ENCODE measurements at regions not wholly inside any gene's neighbourhood (a gene's known extent, or its start where the extent isn't known, plus 50 kb on each side); places are given as distances from the start of the nearest gene placed in this dataset.
A peak's percentile ranks its signal among the peaks of the same experiment; 100 is the strongest.

DNA sequence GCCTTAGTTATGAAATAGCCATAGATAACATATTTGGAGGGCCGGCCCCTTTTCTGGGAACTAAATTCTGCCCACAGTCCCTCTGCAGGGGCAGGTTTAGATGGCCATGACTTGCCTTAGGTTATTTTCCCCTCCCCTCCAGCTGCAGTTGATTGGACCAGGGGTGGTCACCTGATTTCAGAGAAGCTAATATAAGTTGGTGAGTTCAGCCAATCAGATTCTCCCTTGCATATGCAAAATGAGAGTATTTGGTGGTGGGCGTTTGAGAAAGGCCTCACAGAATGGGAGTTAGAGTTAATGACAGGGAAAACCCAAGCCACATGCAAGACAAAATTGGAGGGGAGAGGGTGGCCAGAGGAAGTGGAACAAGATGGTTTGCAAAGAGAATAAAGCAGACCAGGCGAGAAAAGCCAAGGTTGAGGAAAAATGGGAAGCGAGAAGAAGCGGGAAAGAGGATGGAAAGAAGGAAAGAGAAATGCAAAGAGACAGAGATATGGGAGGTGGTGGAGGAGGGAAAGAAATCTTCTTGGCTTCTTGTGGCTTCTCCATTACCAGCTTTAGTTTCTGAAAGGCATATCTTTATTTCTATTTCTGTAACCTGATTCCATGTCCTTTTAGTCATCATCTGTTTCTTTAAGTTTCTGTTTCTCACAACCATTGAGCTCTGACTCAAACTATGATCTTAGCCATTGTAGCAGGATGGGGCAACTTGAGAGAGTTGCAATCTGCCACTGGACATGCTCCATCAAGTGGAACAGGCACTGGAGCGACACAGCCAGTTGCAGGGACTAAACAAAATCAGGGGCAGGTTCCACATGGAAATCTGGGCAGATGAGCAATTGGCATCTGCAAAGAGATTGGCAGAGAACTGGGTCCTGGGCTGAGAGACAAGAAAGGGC is 108.1 kb upstream of the SIX3 start (continued):
- TF ChIP-seq EED (IDR thresholded peaks at IDR 0.05; ENCODE audit: low read depth), result peak; percentile 96
- no peak for TF ChIP-seq BMI1 (IDR thresholded peaks at IDR 0.05; ENCODE audit: borderline replicate concordance)
- no peak for TF ChIP-seq PKNOX1 (IDR thresholded peaks at IDR 0.05)
- TF ChIP-seq, protein P1, sequence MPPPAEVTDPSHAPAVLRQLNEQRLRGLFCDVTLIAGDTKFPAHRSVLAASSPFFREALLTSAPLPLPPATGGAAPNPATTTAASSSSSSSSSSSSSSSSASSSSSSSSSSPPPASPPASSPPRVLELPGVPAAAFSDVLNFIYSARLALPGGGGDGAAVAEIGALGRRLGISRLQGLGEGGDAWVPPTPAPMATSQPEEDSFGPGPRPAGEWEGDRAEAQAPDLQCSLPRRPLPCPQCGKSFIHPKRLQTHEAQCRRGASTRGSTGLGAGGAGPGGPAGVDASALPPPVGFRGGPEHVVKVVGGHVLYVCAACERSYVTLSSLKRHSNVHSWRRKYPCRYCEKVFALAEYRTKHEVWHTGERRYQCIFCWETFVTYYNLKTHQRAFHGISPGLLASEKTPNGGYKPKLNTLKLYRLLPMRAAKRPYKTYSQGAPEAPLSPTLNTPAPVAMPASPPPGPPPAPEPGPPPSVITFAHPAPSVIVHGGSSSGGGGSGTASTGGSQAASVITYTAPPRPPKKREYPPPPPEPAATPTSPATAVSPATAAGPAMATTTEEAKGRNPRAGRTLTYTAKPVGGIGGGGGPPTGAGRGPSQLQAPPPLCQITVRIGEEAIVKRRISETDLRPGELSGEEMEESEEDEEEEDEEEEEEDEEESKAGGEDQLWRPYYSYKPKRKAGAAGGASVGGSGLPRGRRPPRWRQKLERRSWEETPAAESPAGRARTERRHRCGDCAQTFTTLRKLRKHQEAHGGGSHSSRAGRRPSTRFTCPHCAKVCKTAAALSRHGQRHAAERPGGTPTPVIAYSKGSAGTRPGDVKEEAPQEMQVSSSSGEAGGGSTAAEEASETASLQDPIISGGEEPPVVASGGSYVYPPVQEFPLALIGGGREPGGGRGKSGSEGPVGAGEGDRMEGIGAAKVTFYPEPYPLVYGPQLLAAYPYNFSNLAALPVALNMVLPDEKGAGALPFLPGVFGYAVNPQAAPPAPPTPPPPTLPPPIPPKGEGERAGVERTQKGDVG (CRISPR knock-in tag; IDR thresholded peaks at IDR 0.05), result no peak
- no peak for TF ChIP-seq NKRF (conservative IDR thresholded peaks at IDR 0.05)
- no peak for TF ChIP-seq KLF5 (IDR thresholded peaks at IDR 0.05; ENCODE audit: partially characterized antibody)
- no peak for TF ChIP-seq NFXL1 (IDR thresholded peaks at IDR 0.05; ENCODE audit: borderline replicate concordance)
- TF ChIP-seq IRF4 (IDR thresholded peaks at IDR 0.05; ENCODE audit: low read depth, low read length), result peak; percentile 71; the same call in 1 of the 2 replicates
- no peak for TF ChIP-seq PBX3 (IDR thresholded peaks at IDR 0.05; ENCODE audit: insufficient replicate concordance, low read depth, low read length)
- no peak for TF ChIP-seq ZSCAN29 (IDR thresholded peaks at IDR 0.05)
- TF ChIP-seq, protein P2, sequence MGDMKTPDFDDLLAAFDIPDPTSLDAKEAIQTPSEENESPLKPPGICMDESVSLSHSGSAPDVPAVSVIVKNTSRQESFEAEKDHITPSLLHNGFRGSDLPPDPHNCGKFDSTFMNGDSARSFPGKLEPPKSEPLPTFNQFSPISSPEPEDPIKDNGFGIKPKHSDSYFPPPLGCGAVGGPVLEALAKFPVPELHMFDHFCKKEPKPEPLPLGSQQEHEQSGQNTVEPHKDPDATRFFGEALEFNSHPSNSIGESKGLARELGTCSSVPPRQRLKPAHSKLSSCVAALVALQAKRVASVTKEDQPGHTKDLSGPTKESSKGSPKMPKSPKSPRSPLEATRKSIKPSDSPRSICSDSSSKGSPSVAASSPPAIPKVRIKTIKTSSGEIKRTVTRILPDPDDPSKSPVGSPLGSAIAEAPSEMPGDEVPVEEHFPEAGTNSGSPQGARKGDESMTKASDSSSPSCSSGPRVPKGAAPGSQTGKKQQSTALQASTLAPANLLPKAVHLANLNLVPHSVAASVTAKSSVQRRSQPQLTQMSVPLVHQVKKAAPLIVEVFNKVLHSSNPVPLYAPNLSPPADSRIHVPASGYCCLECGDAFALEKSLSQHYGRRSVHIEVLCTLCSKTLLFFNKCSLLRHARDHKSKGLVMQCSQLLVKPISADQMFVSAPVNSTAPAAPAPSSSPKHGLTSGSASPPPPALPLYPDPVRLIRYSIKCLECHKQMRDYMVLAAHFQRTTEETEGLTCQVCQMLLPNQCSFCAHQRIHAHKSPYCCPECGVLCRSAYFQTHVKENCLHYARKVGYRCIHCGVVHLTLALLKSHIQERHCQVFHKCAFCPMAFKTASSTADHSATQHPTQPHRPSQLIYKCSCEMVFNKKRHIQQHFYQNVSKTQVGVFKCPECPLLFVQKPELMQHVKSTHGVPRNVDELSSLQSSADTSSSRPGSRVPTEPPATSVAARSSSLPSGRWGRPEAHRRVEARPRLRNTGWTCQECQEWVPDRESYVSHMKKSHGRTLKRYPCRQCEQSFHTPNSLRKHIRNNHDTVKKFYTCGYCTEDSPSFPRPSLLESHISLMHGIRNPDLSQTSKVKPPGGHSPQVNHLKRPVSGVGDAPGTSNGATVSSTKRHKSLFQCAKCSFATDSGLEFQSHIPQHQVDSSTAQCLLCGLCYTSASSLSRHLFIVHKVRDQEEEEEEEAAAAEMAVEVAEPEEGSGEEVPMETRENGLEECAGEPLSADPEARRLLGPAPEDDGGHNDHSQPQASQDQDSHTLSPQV (IDR thresholded peaks at IDR 0.05), result no peak
- TF ChIP-seq MAX (IDR thresholded peaks at IDR 0.05; ENCODE audit: low read depth, low read length), result no peak
- no peak for TF ChIP-seq ESRRA (IDR thresholded peaks at IDR 0.05; ENCODE audit: low read length)
- no peak for TF ChIP-seq CBX3 (IDR thresholded peaks at IDR 0.05; ENCODE audit: borderline replicate concordance, low read depth)
- TF ChIP-seq POLR2A (IDR thresholded peaks at IDR 0.05; ENCODE audit: low read depth, low read length), result no peak
- no peak for TF ChIP-seq RFX5 (IDR thresholded peaks at IDR 0.05; ENCODE audit: low read depth, low read length)
- 0 out of 2 replicates have a peak, but pooled peaks have one; percentile 15 for TF ChIP-seq JUND (IDR thresholded peaks at IDR 0.05; ENCODE audit: low read depth, low read length)
- TF ChIP-seq RAD21 (IDR thresholded peaks at IDR 0.05; ENCODE audit: insufficient read depth, low read depth, low read length), result no peak

Measured in GM12878 (cell line).